Liver (tissue), 3 donors: ENCODE measurements at regions not wholly inside any gene's neighbourhood (a gene's known extent, or its start where the extent isn't known, plus 50 kb on each side); places are given as distances from the start of the nearest gene placed in this dataset.

Source experiments
- CTCF ChIP-seq: fragments of 150-350 bp; IDR thresholded peaks from 2 replicates; pipeline ENCODE4 v1.5.1; 2017; ENCODE audit warnings: improper control_type of control experiment, low read depth, low read length; ENCODE audit not compliant: missing input control
- JUND ChIP-seq, 2 donors: IDR thresholded peaks; 2 replicates each; pipeline ENCODE4 v1.6.1; 2016; ENCODE audit warnings: antibody characterized with exemption in 2 of 2
- RAD21 ChIP-seq, 2 donors: IDR thresholded peaks; 2 replicates each; pipeline ENCODE4 v1.6.1; 2016; ENCODE audit warnings: antibody characterized with exemption in 2 of 2, mild to moderate bottlenecking in 2 of 2
- TF ChIP-seq, protein P1 (sequence below): IDR thresholded peaks from 2 replicates; pipeline ENCODE4 v1.6.1; 2016; ENCODE audit warnings: antibody characterized with exemption
- donor health status: healthy.
- donor health status: healthy.

DNA sequence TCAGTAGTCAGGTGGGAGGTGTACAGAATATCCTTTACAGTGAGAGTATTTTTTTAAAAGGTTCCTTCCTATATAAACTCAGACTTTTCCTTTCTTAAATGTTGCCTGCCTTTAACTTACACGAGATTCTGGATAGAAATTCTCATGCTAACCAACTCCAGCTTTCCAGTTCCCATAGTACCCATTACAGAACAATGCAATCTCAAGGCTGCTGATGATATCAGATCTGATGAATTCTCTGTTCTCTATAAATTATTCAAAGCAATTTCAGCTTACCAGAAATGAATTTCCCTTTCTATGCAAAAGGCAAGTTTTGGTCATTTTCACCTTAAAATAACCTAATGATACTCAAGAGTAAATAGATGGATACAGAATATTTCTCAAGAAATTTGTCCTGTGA lies 90.3 kb downstream of the NUDT12 start:
- no peak for TF ChIP-seq CTCF
- TF ChIP-seq RAD21 (IDR thresholded peaks at IDR 0.05) = no peak
- TF ChIP-seq, protein P1, sequence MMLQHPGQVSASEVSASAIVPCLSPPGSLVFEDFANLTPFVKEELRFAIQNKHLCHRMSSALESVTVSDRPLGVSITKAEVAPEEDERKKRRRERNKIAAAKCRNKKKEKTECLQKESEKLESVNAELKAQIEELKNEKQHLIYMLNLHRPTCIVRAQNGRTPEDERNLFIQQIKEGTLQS = no peak
- TF ChIP-seq JUND (IDR thresholded peaks at IDR 0.05) = no peak
